ENCODE measurements at regions not wholly inside any gene's neighbourhood (a gene's known extent, or its start where the extent isn't known, plus 50 kb on each side); places are given as distances from the start of the nearest gene placed in this dataset.

DNA sequence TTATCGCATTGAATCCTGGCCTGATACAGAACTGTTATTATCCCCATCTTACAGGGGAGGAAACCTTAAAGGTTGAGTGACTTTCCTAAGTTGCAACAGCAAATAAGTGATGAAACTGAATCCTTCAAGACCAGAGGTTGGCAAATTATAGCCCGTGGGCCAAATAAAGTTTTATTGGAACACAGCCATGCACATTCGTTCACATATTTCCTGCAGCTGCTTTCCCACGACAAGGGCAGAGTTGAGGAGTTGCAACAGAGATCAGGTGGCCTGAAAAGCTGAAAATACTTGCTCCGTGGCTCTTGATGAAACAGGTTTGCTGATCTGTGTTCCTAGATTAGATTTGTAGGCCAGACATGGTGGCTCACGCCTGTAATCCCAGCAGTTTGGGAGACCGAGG is 126.7 kb downstream of the PHETA1 start:
- TF ChIP-seq ZNF221 (tag by site-specific recombination; IDR thresholded peaks at IDR 0.05; ENCODE audit: borderline replicate concordance) (no peak), ZNF501 (tag by site-specific recombination; IDR thresholded peaks at IDR 0.05) (no peak), YY1 (tag by site-specific recombination; IDR thresholded peaks at IDR 0.05) (no peak), ZNF10 (tag by site-specific recombination; IDR thresholded peaks at IDR 0.05) (no peak), ZBTB7A (tag by site-specific recombination; IDR thresholded peaks at IDR 0.05; ENCODE audit: low read depth) (no peak), ZNF24 (tag by site-specific recombination; IDR thresholded peaks at IDR 0.05) (no peak), ZBTB21 (tag by site-specific recombination; IDR thresholded peaks at IDR 0.05) (no peak), ZNF530 (tag by site-specific recombination; IDR thresholded peaks at IDR 0.05; ENCODE audit: low read depth) (no peak), ZNF777 (tag by site-specific recombination; IDR thresholded peaks at IDR 0.05; ENCODE audit: borderline replicate concordance) (no peak)
- TF ChIP-seq, protein P1, sequence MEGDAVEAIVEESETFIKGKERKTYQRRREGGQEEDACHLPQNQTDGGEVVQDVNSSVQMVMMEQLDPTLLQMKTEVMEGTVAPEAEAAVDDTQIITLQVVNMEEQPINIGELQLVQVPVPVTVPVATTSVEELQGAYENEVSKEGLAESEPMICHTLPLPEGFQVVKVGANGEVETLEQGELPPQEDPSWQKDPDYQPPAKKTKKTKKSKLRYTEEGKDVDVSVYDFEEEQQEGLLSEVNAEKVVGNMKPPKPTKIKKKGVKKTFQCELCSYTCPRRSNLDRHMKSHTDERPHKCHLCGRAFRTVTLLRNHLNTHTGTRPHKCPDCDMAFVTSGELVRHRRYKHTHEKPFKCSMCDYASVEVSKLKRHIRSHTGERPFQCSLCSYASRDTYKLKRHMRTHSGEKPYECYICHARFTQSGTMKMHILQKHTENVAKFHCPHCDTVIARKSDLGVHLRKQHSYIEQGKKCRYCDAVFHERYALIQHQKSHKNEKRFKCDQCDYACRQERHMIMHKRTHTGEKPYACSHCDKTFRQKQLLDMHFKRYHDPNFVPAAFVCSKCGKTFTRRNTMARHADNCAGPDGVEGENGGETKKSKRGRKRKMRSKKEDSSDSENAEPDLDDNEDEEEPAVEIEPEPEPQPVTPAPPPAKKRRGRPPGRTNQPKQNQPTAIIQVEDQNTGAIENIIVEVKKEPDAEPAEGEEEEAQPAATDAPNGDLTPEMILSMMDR (tag by site-specific recombination; IDR thresholded peaks at IDR 0.05) = no peak

Data from HEK293 (cell line).